ENCODE measurements at regions not wholly inside any gene's neighbourhood (a gene's known extent, or its start where the extent isn't known, plus 50 kb on each side); places are given as distances from the start of the nearest gene placed in this dataset.

DNA sequence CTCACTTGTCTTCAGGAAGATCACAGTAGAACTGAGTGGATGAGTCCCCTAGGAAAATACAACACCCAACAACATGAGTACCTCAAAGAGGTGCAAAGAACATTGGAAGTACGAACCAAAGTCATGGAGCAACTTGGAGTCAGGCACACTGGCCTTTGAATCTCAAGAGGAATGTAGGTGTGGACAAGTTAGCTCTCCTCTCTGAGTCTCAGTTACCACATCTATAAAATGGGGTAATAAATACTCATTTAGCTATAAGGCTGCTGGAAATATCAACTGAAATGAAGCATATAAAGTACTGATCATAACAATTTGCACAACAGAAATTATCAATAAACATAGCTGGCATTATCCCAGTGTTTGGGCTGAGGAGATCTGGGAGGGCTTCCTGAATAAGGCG lies 96.7 kb upstream of the JUN start:
- H4K91ac ChIP-seq (replicated peaks; ENCODE audit: insufficient read length, low read length), result no peak overlapping the region
- no peak overlapping the region for H2AK5ac ChIP-seq (ENCODE audit: low read depth, low read length)
- no peak overlapping the region for H2BK5ac ChIP-seq (ENCODE audit: low read depth, low read length)
- no peaks in the 10 kb centered on the region for H3K23me2 ChIP-seq (ENCODE audit: low read depth, low read length)
- no peak overlapping the region for H3K9ac ChIP-seq (replicated peaks in 1 of 4; ENCODE audit: extremely low read depth in 1 of 4, low read depth in 3 of 4, low read length in 3 of 4)
- no peak overlapping the region for H3K23ac ChIP-seq (ENCODE audit: insufficient read length)
- H3K4me3 ChIP-seq (ENCODE audit: extremely low read depth in 1 of 4, insufficient read depth in 2 of 4, low read depth in 3 of 4, low read length in 4 of 4), result no peak overlapping the region
- no peak overlapping the region for H2AFZ ChIP-seq (ENCODE audit: low read length)
- 92% methylated on average over 2 of the region's 2 CpGs; no CpG with 5 or more reads in 1 of the 2 experiments for WGBS, 2 experiments (ENCODE audit: extremely low coverage in 1 of 2, insufficient coverage in 1 of 2, insufficient read length in 1 of 2, insufficient replicate concordance in 2 of 2, low coverage in 1 of 2, low lambda C conversion rate in 2 of 2, missing lambda C conversion rate in 1 of 2)
- no peaks in the 10 kb centered on the region for H3K9me3 ChIP-seq (ENCODE audit: insufficient read depth in 2 of 2, low read depth in 1 of 2, low read length in 1 of 2)
- H3K79me2 ChIP-seq (ENCODE audit: control insufficient read depth in 1 of 2, insufficient read depth in 2 of 2, low read length in 2 of 2), result no peaks in the 10 kb centered on the region
- H2BK20ac ChIP-seq (ENCODE audit: low read length), result no peak overlapping the region
- H3K18ac ChIP-seq (ENCODE audit: extremely low read depth, low read length), result no peak overlapping the region
- H3K27ac ChIP-seq (ENCODE audit: low read depth, low read length), result no peak overlapping the region
- H3K36me3 ChIP-seq (ENCODE audit: control insufficient read depth in 2 of 4, insufficient read depth in 4 of 4, low read length in 3 of 4), result no peaks in the 10 kb centered on the region
- H3K56ac ChIP-seq (replicated peaks; ENCODE audit: insufficient read length, low read depth, low read length), result no peak overlapping the region
- H4K5ac ChIP-seq (ENCODE audit: insufficient read length, low read depth, low read length), result no peak overlapping the region
- no peak overlapping the region for H3K4me2 ChIP-seq (ENCODE audit: insufficient read depth in 1 of 2, low read depth in 2 of 2, low read length in 2 of 2)
- no peak overlapping the region for H2BK120ac ChIP-seq (replicated peaks; ENCODE audit: low read depth, low read length)
- H4K8ac ChIP-seq (ENCODE audit: extremely low read depth, insufficient read depth, low read length), result no peak overlapping the region
- no peak overlapping the region for H2BK15ac ChIP-seq (ENCODE audit: low read length)
- CTCF ChIA-PET (ENCODE audit: partially characterized antibody), result interaction anchor here (0.6 to 1.4 kb wide), 2 partner anchors 99 to 410 kb away, joined by 3 read pairs; no protein-coding TSS in a partner anchor
- H2BK12ac ChIP-seq (ENCODE audit: low read depth, low read length), result no peak overlapping the region
- no peaks in the 10 kb centered on the region for H3K79me1 ChIP-seq (ENCODE audit: low read depth, low read length)
- H3K4me1 ChIP-seq (replicated peaks in 1 of 4; ENCODE audit: control insufficient read depth in 3 of 4, insufficient read depth in 4 of 4, low read length in 3 of 4), result peaks cover 0 to under 1% (median 0%) of the 10 kb centered on the region in 4 experiments; a peak in 2 of 7 replicates
- FAIRE-seq (no peak), DNase-seq (ENCODE audit: low read depth in 1 of 2, low spot score in 2 of 2) (no peak)
- POLR2A ChIA-PET (ENCODE audit: partially characterized antibody), result no interaction called here
- H3K14ac ChIP-seq (ENCODE audit: insufficient read length), result no peak overlapping the region
- H3K27me3 ChIP-seq (replicated peaks in 1 of 4; ENCODE audit: control insufficient read depth in 3 of 4, extremely low read depth in 1 of 4, insufficient read depth in 3 of 4, low read length in 3 of 4), result no peaks in the 10 kb centered on the region
- no peaks in the 10 kb centered on the region for H4K20me1 ChIP-seq (replicated peaks in 1 of 2; ENCODE audit: control insufficient read depth in 1 of 2, insufficient read depth in 2 of 2, low read length in 2 of 2)
- H3K4ac ChIP-seq (replicated peaks; ENCODE audit: insufficient read length, low read depth, low read length), result no peak overlapping the region
- TF ChIP-seq CEBPB (IDR thresholded peaks at IDR 0.05; ENCODE audit: low read depth, low read length), result no peak
- TF ChIP-seq TEAD4 (IDR thresholded peaks at IDR 0.05; ENCODE audit: low read depth, low read length), result no peak
- no peak for TF ChIP-seq ASH2L (IDR thresholded peaks at IDR 0.05; ENCODE audit: low read length)
- no peak for TF ChIP-seq CHD2 (IDR thresholded peaks at IDR 0.05; ENCODE audit: low read length)
- no peak for TF ChIP-seq JUND (IDR thresholded peaks at IDR 0.05; ENCODE audit: low read length)
- no peak for TF ChIP-seq RNF2 (IDR thresholded peaks at IDR 0.05; ENCODE audit: borderline replicate concordance, low read depth, low read length, missing control alignments, poor library complexity, severe bottlenecking)
- no peak for TF ChIP-seq RBBP5 (IDR thresholded peaks at IDR 0.05; ENCODE audit: borderline replicate concordance, low read depth, low read length)
- TF ChIP-seq SRF (IDR thresholded peaks at IDR 0.05; ENCODE audit: low read depth, low read length), result no peak
- TF ChIP-seq BCL11A (IDR thresholded peaks at IDR 0.05; ENCODE audit: low read depth in 2 of 2, low read length in 2 of 2), result no peak
- no peak for TF ChIP-seq SP4 (IDR thresholded peaks at IDR 0.05; ENCODE audit: low read length)
- no peak for TF ChIP-seq SP1 (IDR thresholded peaks at IDR 0.05; ENCODE audit: low read depth, low read length)
- no peak for TF ChIP-seq MAFK (IDR thresholded peaks at IDR 0.05; ENCODE audit: low read depth, low read length)
- TF ChIP-seq SAP30 (IDR thresholded peaks at IDR 0.05; ENCODE audit: insufficient read depth, insufficient replicate concordance, low read length), result no peak
- no peak for TF ChIP-seq GABPA (IDR thresholded peaks at IDR 0.05; ENCODE audit: borderline replicate concordance, insufficient read depth, low read length)
- no peak for TF ChIP-seq HDAC6 (IDR thresholded peaks at IDR 0.05; ENCODE audit: low read depth, low read length)
- TF ChIP-seq SIRT6 (IDR thresholded peaks at IDR 0.05; ENCODE audit: low read length), result no peak
- TF ChIP-seq POLR2A (IDR thresholded peaks at IDR 0.05; ENCODE audit: control extremely low read depth in 1 of 2, low read depth in 2 of 2, low read length in 2 of 2), result no peak

All from H1 (cell line).